ENCODE measurements at regions not wholly inside any gene's neighbourhood (a gene's known extent, or its start where the extent isn't known, plus 50 kb on each side); places are given as distances from the start of the nearest gene placed in this dataset.
"Not testable (repeated sequence)": the region's sequence is repeated elsewhere in the genome, so short reads cannot be mapped to it uniquely, and the experiment has no call there.

DNA sequence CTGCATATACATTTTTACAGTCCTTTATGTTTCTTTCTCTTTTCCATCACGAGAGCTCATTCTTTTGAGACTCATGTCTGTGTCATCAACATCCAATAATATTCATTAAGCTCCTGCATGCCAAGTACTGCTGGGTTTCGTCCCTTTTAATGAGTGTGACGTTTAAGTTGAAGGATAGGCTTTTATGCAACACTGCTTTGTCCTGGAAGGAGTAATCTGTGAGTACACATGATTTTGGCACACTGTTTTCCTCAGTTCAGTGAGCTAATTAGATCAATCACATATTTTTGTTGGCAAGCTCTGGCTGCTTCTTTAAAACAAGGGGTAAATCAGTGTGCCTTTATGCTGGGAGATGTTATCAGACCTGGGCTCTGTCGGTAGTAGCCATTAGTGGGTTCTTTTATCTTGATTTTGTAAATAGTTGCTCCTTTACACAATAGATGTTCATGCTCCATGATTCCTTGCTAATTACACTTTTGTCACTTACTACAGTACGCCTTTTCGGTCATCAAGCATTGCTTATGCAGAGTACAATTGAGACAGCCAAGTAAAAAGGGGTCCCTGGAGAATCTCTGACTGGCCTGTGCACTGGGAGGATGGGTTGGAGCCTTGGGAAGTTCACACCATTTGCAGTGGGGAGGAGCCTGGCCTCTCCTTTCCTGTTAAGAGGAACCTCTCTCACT, 132.6 kb downstream of the FHIP1A start:
- Histone ChIP-seq H3K9me3 (ENCODE audit: insufficient read depth, low read depth, low read length) (no peaks in the 10 kb centered on the region), H3K27me3 (ENCODE audit: insufficient read depth, low read length) (no peaks in the 10 kb centered on the region), H3K4me1 (ENCODE audit: insufficient read depth, low read length) (peaks cover 24% of the 10 kb centered on the region), H3K36me3 (ENCODE audit: insufficient read depth, low read depth, low read length) (no peaks in the 10 kb centered on the region), H3K9ac (ENCODE audit: low read depth, low read length) (no peak overlapping the region), H3K4me3 (ENCODE audit: low read length) (no peak overlapping the region), H3K27ac (ENCODE audit: low read length) (no peak overlapping the region)

DNA sequence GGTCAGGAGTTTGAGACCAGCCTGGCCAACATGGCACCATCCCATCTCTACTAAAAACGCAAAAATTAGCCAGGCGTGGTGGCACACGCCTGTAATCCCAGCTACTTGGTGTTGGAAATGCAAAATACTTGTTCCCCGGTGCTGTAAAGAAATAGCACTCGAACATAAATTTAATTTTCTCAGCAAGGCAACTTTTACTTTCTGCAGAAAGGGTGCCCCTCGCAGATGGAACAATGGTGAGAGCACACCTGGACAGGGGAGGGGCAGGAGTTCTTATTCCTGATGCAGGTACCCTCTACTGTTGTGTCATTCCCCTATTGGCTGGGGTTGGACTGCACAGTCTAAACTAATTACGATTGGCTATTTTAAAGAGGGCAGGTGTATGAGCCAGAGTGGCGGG, 139.7 kb downstream of the FHIP1A start:
- H3K9ac ChIP-seq (ENCODE audit: low read depth, low read length), result no peak overlapping the region
- H3K36me3 ChIP-seq (ENCODE audit: insufficient read depth, low read depth, low read length), result peaks cover 3% of the 10 kb centered on the region
- peaks cover 7% of the 10 kb centered on the region; the same call in 1 of the 2 replicates for H3K4me1 ChIP-seq (ENCODE audit: insufficient read depth, low read length)
- H3K27me3 ChIP-seq (ENCODE audit: insufficient read depth, low read length), result no peaks in the 10 kb centered on the region
- H3K4me3 ChIP-seq (ENCODE audit: low read length), result peak overlapping the region; percentile 13; the same call in 1 of the 2 replicates
- H3K27ac ChIP-seq (ENCODE audit: low read length), result no peak overlapping the region
- H3K9me3 ChIP-seq (ENCODE audit: insufficient read depth, low read depth, low read length), result peaks cover 21% of the 10 kb centered on the region

DNA sequence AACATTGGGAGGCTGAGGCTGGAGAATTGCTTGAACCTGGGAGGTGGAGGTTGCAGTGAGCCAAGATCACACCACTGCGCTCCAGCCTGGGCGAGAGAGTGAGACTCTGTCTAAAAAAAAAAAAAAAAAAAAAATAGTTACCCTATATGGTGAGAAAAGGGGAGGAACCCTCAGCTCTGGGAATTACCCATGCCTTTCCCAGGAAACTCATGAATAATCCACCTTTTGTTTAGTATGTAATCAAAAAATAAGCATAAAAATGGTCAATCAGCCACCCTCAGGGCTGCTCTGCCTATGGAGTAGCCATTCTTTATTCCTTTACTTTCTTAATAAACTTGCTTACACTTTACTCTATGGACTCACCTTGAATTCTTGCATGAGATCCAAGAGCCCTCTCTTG, 140.4 kb downstream of the FHIP1A start:
- H3K4me3 ChIP-seq (ENCODE audit: low read length), result 0 out of 2 replicates have a peak overlapping the region, but pooled peaks have one; percentile 35
- not testable (repeated sequence) for H3K9ac ChIP-seq (ENCODE audit: low read depth, low read length)

GRCh38 chr4:151553874-151554273, 144.9 kb downstream of the FHIP1A start:
- Histone ChIP-seq H3K36me3 (ENCODE audit: insufficient read depth, low read depth, low read length) (no peaks in the 10 kb centered on the region; the same call in 1 of the 2 replicates), H3K4me1 (ENCODE audit: insufficient read depth, low read length) (peaks cover 12% of the 10 kb centered on the region; the same call in 1 of the 2 replicates), H3K27me3 (ENCODE audit: insufficient read depth, low read length) (no peaks in the 10 kb centered on the region), H3K9ac (ENCODE audit: low read depth, low read length) (no peak overlapping the region), H3K9me3 (ENCODE audit: insufficient read depth, low read depth, low read length) (peaks cover 3% of the 10 kb centered on the region; the same call in 1 of the 2 replicates), H3K27ac (ENCODE audit: low read length) (no peak overlapping the region), H3K4me3 (ENCODE audit: low read length) (no peak overlapping the region)

More for the DNA sequence above, 140.4 kb downstream of the FHIP1A start:
- H3K27me3 ChIP-seq (ENCODE audit: insufficient read depth, low read length); H3K36me3 ChIP-seq (ENCODE audit: insufficient read depth, low read depth, low read length): not testable (repeated sequence)
- peak overlapping the region; percentile 28 for H3K27ac ChIP-seq (ENCODE audit: low read length)
- H3K9me3 ChIP-seq (ENCODE audit: insufficient read depth, low read depth, low read length), result peaks cover 21% of the 10 kb centered on the region
- H3K4me1 ChIP-seq (ENCODE audit: insufficient read depth, low read length), result peaks cover 12% of the 10 kb centered on the region; the same call in 1 of the 2 replicates

DNA sequence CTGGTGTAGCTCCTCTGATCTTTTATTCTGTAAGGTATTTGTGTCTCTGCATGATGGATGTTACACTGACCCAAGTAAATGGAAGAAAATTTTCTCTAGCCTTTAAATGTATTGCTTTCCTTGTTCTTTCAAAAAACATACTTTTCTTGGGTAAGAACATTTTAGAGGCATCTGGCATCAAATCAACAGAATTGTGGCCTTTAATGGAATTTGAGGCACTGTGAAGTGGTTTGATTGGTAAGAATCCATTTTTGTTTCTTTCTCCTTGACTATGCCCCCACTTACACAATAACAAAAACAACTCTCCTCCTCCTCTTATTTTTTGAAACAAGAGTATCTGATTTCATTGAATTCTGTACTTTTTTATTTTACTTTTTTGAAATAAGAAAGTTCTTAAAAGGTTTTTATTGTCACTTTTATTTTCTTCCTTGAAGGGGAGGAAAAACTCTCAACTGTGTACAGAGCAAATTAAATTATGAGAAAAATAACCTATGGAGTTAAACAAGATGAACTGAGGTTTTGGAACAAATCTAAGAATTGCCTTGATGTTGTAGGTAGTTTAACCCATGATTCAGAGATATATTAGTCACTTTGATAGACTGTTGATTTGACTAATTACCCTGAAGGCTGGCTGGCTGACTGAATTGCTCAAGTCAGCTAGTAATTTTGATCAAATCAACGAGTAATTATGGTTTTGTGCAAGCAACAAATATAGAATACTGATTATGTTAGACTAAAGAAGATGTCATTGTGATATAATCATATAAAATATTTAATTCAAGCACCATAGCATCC, 146.4 kb downstream of the FHIP1A start:
- no peak overlapping the region for H3K4me3 ChIP-seq (ENCODE audit: low read length)
- H3K36me3 ChIP-seq (ENCODE audit: insufficient read depth, low read depth, low read length), result no peaks in the 10 kb centered on the region
- no peaks in the 10 kb centered on the region for H3K9me3 ChIP-seq (ENCODE audit: insufficient read depth, low read depth, low read length)
- no peak overlapping the region for H3K9ac ChIP-seq (ENCODE audit: low read depth, low read length)
- no peaks in the 10 kb centered on the region for H3K27me3 ChIP-seq (ENCODE audit: insufficient read depth, low read length)
- H3K4me1 ChIP-seq (ENCODE audit: insufficient read depth, low read length), result peaks cover 8% of the 10 kb centered on the region; the same call in 1 of the 2 replicates
- H3K27ac ChIP-seq (ENCODE audit: low read length), result no peak overlapping the region

GRCh38 chr4:151558496-151559113, 149.6 kb downstream of the FHIP1A start:
- no peak overlapping the region for H3K27ac ChIP-seq (ENCODE audit: low read length)
- no peaks in the 10 kb centered on the region for H3K27me3 ChIP-seq (ENCODE audit: insufficient read depth, low read length)
- no peaks in the 10 kb centered on the region for H3K9me3 ChIP-seq (ENCODE audit: insufficient read depth, low read depth, low read length)
- no peak overlapping the region for H3K9ac ChIP-seq (ENCODE audit: low read depth, low read length)
- no peak overlapping the region for H3K4me3 ChIP-seq (ENCODE audit: low read length)
- H3K4me1 ChIP-seq (ENCODE audit: insufficient read depth, low read length), result peaks cover 6% of the 10 kb centered on the region; the same call in 1 of the 2 replicates
- no peaks in the 10 kb centered on the region for H3K36me3 ChIP-seq (ENCODE audit: insufficient read depth, low read depth, low read length)

DNA sequence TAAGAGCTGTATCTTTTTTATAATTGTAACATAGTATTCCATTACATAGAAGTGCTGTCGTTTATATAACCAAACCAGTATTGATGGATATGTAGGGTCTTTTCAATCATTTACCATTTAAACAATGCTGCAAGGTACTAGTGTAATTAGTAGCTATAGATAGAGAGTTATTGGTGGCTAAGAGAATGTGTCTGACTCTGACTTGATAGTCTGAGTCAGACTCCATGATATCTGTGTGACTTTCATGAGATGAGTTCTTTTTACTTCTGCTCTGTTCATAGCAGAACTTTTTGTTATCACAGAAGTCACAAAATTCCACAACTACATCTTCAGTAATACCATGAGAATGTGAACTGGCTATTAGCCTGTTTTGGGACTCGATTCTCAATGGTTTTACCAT, 150.6 kb downstream of the FHIP1A start:
- no peaks in the 10 kb centered on the region for H3K9me3 ChIP-seq (ENCODE audit: insufficient read depth, low read depth, low read length)
- no peaks in the 10 kb centered on the region for H3K27me3 ChIP-seq (ENCODE audit: insufficient read depth, low read length)
- H3K36me3 ChIP-seq (ENCODE audit: insufficient read depth, low read depth, low read length), result no peaks in the 10 kb centered on the region
- H3K4me3 ChIP-seq (ENCODE audit: low read length), result no peak overlapping the region
- no peaks in the 10 kb centered on the region; the same call in 1 of the 2 replicates for H3K4me1 ChIP-seq (ENCODE audit: insufficient read depth, low read length)
- no peak overlapping the region for H3K27ac ChIP-seq (ENCODE audit: low read length)
- no peak overlapping the region for H3K9ac ChIP-seq (ENCODE audit: low read depth, low read length)

DNA sequence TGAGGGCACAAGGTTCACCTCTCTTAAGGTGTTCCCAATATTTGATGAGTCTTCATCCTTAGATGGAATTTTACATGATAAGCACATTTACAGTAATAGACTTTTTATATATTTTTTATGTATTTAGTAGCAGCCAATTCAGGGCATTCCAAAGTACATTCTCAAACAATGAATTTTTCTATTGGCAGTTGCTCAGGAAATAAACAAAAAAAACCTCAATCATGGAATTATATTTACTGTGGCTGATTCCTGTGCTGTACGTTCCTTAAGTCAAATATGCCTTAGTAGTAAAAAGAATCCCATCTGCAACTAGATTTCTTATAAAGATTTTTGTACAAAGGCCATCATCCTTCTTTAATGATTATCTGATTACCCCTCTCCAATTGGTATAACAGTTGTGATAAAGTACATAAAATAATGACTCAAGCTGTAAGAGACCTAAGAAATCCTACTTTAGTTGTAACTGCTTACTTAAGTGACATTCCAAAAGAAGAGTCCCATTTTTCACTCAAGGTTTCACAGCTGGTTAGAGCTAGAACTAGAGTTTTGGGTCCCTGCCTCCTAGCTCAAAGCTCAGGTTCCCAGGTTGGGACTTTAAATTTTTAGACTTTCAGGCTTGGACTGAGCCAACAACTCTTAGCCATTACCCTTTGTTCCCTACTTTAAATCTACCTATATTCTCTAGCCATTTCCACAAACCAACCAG, 152.7 kb downstream of the FHIP1A start:
- Histone ChIP-seq H3K4me1 (ENCODE audit: insufficient read depth, low read length) (no peaks in the 10 kb centered on the region), H3K4me3 (ENCODE audit: low read length) (no peak overlapping the region), H3K36me3 (ENCODE audit: insufficient read depth, low read depth, low read length) (no peaks in the 10 kb centered on the region), H3K27ac (ENCODE audit: low read length) (no peak overlapping the region), H3K9ac (ENCODE audit: low read depth, low read length) (no peak overlapping the region), H3K27me3 (ENCODE audit: insufficient read depth, low read length) (no peaks in the 10 kb centered on the region), H3K9me3 (ENCODE audit: insufficient read depth, low read depth, low read length) (no peaks in the 10 kb centered on the region)

- Histone ChIP-seq H3K27ac (ENCODE audit: low read length) (no peak overlapping the region), H3K9me3 (ENCODE audit: insufficient read depth, low read depth, low read length) (no peaks in the 10 kb centered on the region), H3K27me3 (ENCODE audit: insufficient read depth, low read length) (no peaks in the 10 kb centered on the region), H3K4me3 (ENCODE audit: low read length) (no peak overlapping the region), H3K9ac (ENCODE audit: low read depth, low read length) (no peak overlapping the region), H3K4me1 (ENCODE audit: insufficient read depth, low read length) (no peaks in the 10 kb centered on the region), H3K36me3 (ENCODE audit: insufficient read depth, low read depth, low read length) (no peaks in the 10 kb centered on the region)
Observed at GRCh38 chr4:151563194-151563593, 154.2 kb downstream of the FHIP1A start.

- Histone ChIP-seq H3K9me3 (ENCODE audit: insufficient read depth, low read depth, low read length) (no peaks in the 10 kb centered on the region), H3K4me3 (ENCODE audit: low read length) (no peak overlapping the region), H3K4me1 (ENCODE audit: insufficient read depth, low read length) (no peaks in the 10 kb centered on the region), H3K27me3 (ENCODE audit: insufficient read depth, low read length) (no peaks in the 10 kb centered on the region), H3K9ac (ENCODE audit: low read depth, low read length) (no peak overlapping the region), H3K27ac (ENCODE audit: low read length) (no peak overlapping the region), H3K36me3 (ENCODE audit: insufficient read depth, low read depth, low read length) (no peaks in the 10 kb centered on the region)
Observed at GRCh38 chr4:151564321-151564720, 155.3 kb downstream of the FHIP1A start.

DNA sequence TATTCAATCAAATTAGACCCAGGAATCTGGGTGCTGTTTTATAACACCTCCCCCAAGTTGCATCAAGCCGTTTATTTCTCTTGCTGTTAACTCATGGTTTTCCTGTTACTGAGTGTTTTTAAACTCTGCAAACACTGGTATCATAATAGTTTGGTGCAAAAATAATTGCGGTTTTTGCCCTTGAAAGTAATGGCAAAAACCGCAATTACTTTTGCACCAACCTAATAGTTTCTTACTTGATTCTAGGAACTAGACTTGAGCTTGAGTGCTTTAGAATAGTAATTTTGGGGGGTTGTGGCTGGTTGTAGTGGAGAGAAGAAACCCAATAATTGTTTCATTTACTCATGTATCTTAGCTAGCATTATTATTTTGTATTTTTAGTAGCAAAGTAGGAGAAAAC, 156.6 kb downstream of the FHIP1A start:
- Histone ChIP-seq H3K9ac (ENCODE audit: low read depth, low read length) (no peak overlapping the region), H3K9me3 (ENCODE audit: insufficient read depth, low read depth, low read length) (no peaks in the 10 kb centered on the region), H3K4me1 (ENCODE audit: insufficient read depth, low read length) (no peaks in the 10 kb centered on the region), H3K27ac (ENCODE audit: low read length) (no peak overlapping the region), H3K4me3 (ENCODE audit: low read length) (no peak overlapping the region), H3K27me3 (ENCODE audit: insufficient read depth, low read length) (no peaks in the 10 kb centered on the region), H3K36me3 (ENCODE audit: insufficient read depth, low read depth, low read length) (no peaks in the 10 kb centered on the region)

Data from iPS-20b (cell line).